ENCODE measurements at regions not wholly inside any gene's neighbourhood (a gene's known extent, or its start where the extent isn't known, plus 50 kb on each side); places are given as distances from the start of the nearest gene placed in this dataset.

- peaks cover 10% of the 10 kb centered on the region for H3K27me3 Mint-ChIP-seq
- ATAC-seq (no peak), DNase-seq (no peak)
- H3K4me3 Mint-ChIP-seq: no peak overlapping the region
- no peaks in the 10 kb centered on the region for H3K4me1 Mint-ChIP-seq
- no peaks in the 10 kb centered on the region for H3K9me3 Mint-ChIP-seq
- no peak overlapping the region for H3K27ac Mint-ChIP-seq
Measured at GRCh38 chr2:18384242-18384641, 176.2 kb downstream of the RDH14 start.

- Mint-ChIP-seq H3K4me3 (no peak overlapping the region), H3K27ac (no peak overlapping the region), H3K4me1 (no peaks in the 10 kb centered on the region), H3K27me3 (peaks cover 9% of the 10 kb centered on the region), H3K9me3 (no peaks in the 10 kb centered on the region)
- DNase-seq (no peak), ATAC-seq (no peak)
Measured at GRCh38 chr2:18381386-18381785, 179.1 kb downstream of the RDH14 start.

DNA sequence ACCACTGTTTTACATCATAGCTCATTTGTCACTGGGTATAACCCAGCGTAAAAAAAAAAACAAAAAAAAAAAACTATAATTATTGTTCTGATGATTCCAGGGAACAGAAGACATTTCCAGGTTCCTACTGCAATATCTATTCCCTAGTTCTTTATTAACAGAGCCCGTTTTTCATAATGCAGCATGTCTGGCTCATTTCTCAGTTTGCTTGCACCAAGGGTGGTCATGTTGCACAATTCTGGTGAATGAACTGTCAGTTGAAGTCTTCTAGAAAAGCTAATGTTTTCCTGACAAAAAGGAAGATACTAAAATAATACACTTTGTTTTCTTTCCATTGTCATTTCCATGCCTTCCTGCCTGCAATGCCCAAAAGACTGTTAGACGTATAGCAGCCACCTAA is 180.1 kb downstream of the RDH14 start:
- ATAC-seq: no peak
- H3K27ac Mint-ChIP-seq: no peak overlapping the region
- no peaks in the 10 kb centered on the region for H3K4me1 Mint-ChIP-seq
- H3K27me3 Mint-ChIP-seq: peaks cover 9% of the 10 kb centered on the region
- H3K9me3 Mint-ChIP-seq: no peaks in the 10 kb centered on the region
- no peak for DNase-seq
- H3K4me3 Mint-ChIP-seq: no peak overlapping the region

GRCh38 chr2:18379870-18380269 is 180.6 kb downstream of the RDH14 start:
- no peak overlapping the region for H3K27ac Mint-ChIP-seq
- no peak for ATAC-seq
- H3K27me3 Mint-ChIP-seq: peaks cover 9% of the 10 kb centered on the region

DNA sequence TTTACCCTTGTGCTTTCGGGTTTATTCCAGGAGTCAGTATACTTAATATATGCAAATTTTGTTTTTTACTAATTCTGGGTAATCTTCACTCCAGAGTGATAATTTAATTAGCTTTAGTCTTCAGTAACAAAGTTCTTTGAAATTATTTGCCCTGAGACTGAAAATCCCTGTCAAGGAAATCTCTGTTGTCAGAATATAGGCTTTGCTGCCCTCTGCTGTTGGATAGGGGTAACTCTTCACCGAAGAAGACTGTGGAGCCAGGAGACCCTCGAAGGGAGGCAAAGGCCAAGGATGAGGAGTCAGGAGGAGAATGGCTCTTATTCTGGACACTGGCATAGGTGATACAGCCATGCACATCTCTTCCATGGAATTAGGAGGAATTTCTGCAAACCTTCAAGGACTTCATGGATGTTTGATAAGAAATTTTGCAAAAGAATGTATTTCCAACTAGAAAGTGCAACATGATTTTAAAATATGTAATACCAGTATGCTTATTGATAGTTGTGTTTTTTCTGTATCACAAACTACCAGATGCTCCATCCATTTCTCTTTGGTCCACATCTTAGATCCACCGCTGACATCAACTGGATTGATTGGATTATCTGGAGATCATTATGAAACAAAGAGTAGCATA is 182.3 kb downstream of the RDH14 start:
- DNase-seq: peak; percentile 12 to 14
- H3K4me1 Mint-ChIP-seq: no peaks in the 10 kb centered on the region
- no peak for ATAC-seq
- H3K9me3 Mint-ChIP-seq: no peaks in the 10 kb centered on the region
- H3K27me3 Mint-ChIP-seq: peaks cover 9% of the 10 kb centered on the region
- no peak overlapping the region for H3K4me3 Mint-ChIP-seq
- no peak overlapping the region for H3K27ac Mint-ChIP-seq

More at GRCh38 chr2:18379870-18380269, 180.6 kb downstream of the RDH14 start:
- Mint-ChIP-seq H3K4me1 (no peaks in the 10 kb centered on the region), H3K4me3 (no peak overlapping the region), H3K9me3 (no peaks in the 10 kb centered on the region)
- DNase-seq: no peak

DNA sequence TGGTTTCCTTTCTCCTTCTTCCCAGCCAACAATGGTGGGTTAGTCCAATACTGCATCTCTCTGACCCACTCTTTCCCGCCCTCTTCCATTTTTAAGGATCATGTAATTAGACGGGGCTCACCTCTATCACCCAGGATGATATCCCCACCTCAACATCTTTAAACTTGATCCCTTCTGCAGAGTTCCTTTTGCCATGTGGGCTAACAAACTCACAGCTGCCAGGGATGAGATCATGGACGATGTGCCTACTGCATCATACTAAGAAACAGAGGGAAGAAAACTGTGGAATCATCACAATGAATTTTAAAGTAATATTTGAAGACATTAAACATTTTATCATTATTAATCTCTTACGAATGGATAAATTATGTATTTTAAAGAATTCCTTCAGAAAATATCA is 183.5 kb downstream of the RDH14 start:
- Mint-ChIP-seq H3K27ac (no peak overlapping the region), H3K9me3 (no peaks in the 10 kb centered on the region), H3K4me1 (no peaks in the 10 kb centered on the region), H3K27me3 (peaks cover 6% of the 10 kb centered on the region), H3K4me3 (no peak overlapping the region)
- ATAC-seq: no peak
- no peak for DNase-seq

GRCh38 chr2:18373664-18374063 is 186.8 kb downstream of the RDH14 start:
- DNase-seq: no peak
- Mint-ChIP-seq H3K9me3 (no peaks in the 10 kb centered on the region), H3K4me3 (no peak overlapping the region), H3K27ac (no peak overlapping the region), H3K27me3 (peaks cover 24% of the 10 kb centered on the region), H3K4me1 (no peaks in the 10 kb centered on the region)
- ATAC-seq: no peak

- H3K9me3 Mint-ChIP-seq: no peaks in the 10 kb centered on the region
- peak overlapping the region in 1 of 2 donors; percentile 21 for H3K27ac Mint-ChIP-seq
- H3K27me3 Mint-ChIP-seq: peaks cover 24% of the 10 kb centered on the region
- no peak for ATAC-seq
- no peak overlapping the region for H3K4me3 Mint-ChIP-seq
- no peaks in the 10 kb centered on the region for H3K4me1 Mint-ChIP-seq
- DNase-seq: no peak
Measured at GRCh38 chr2:18373081-18373480, 187.4 kb downstream of the RDH14 start.

GRCh38 chr2:18372641-18373040 is 187.8 kb downstream of the RDH14 start:
- DNase-seq (no peak), ATAC-seq (no peak)
- Mint-ChIP-seq H3K9me3 (no peaks in the 10 kb centered on the region), H3K4me3 (no peak overlapping the region), H3K4me1 (no peaks in the 10 kb centered on the region), H3K27me3 (peaks cover 24% of the 10 kb centered on the region), H3K27ac (no peak overlapping the region)

- Mint-ChIP-seq H3K27me3 (peaks cover 24% of the 10 kb centered on the region), H3K4me3 (no peak overlapping the region), H3K27ac (no peak overlapping the region), H3K9me3 (no peaks in the 10 kb centered on the region), H3K4me1 (no peaks in the 10 kb centered on the region)
- DNase-seq (no peak), ATAC-seq (no peak)
Measured at GRCh38 chr2:18369760-18370159, 190.7 kb downstream of the RDH14 start.

DNA sequence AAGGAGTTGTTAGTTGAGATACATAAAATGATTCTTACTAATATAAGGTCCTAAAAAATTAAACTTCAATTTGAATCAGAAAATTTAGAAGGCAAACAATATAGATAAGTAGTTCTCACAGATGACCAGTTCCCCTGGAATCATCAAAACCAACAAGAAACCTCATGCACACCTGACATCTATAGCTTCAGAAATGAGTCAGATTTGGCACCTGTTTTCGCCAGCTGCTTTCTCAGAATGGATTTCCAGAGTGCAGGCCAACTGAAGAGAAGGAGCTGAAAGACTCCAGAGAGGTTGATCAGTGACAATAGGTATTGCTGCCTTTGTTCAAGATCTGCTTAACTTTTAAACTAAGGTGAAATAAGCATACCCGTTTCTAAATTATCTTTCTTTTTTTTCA is 192.4 kb downstream of the RDH14 start:
- H3K27ac Mint-ChIP-seq: no peak overlapping the region
- no peaks in the 10 kb centered on the region for H3K9me3 Mint-ChIP-seq
- ATAC-seq (no peak), DNase-seq (no peak)
- H3K4me1 Mint-ChIP-seq: no peaks in the 10 kb centered on the region
- no peak overlapping the region for H3K4me3 Mint-ChIP-seq
- H3K27me3 Mint-ChIP-seq: peaks cover 23% of the 10 kb centered on the region

- no peak overlapping the region for H3K4me3 Mint-ChIP-seq
Measured at GRCh38 chr2:18365342-18365741, 195.1 kb downstream of the RDH14 start.

GRCh38 chr2:18363348-18363747 is 197.1 kb downstream of the RDH14 start:
- Mint-ChIP-seq H3K4me3 (no peak overlapping the region), H3K27ac (no peak overlapping the region), H3K27me3 (no peaks in the 10 kb centered on the region), H3K9me3 (no peaks in the 10 kb centered on the region), H3K4me1 (no peaks in the 10 kb centered on the region)
- ATAC-seq (no peak), DNase-seq (no peak)

More at GRCh38 chr2:18365342-18365741, 195.1 kb downstream of the RDH14 start:
- no peak for ATAC-seq
- H3K9me3 Mint-ChIP-seq: no peaks in the 10 kb centered on the region
- peaks cover 13% of the 10 kb centered on the region for H3K27me3 Mint-ChIP-seq
- no peak overlapping the region for H3K27ac Mint-ChIP-seq
- DNase-seq: no peak
- no peaks in the 10 kb centered on the region for H3K4me1 Mint-ChIP-seq

- Mint-ChIP-seq H3K27ac (no peak overlapping the region), H3K27me3 (no peaks in the 10 kb centered on the region), H3K4me3 (no peak overlapping the region), H3K9me3 (no peaks in the 10 kb centered on the region), H3K4me1 (no peaks in the 10 kb centered on the region)
- ATAC-seq (no peak), DNase-seq (no peak)
Measured at GRCh38 chr2:18362696-18363095, 197.8 kb downstream of the RDH14 start.

DNA sequence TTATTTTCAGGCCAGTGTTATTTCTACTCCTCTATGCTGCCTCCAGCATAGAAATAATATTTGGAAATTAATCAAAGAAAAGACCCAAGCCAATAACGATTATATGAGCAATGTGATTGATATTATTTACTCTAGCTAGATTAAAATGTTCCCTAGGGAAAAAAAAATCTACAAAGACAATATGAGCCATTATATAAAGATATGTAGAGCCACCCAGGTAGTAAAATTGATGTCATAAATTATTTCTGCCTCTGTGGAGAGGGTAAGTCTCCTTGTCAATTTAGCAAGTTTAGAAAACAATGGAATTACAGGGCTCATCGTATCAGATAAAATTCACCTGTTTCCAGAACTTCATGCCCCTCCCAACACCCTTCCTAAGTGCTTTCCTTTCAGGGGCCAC is 202.9 kb downstream of the RDH14 start:
- DNase-seq (no peak), ATAC-seq (no peak)
- Mint-ChIP-seq H3K27ac (no peak overlapping the region), H3K27me3 (no peaks in the 10 kb centered on the region), H3K4me3 (no peak overlapping the region), H3K4me1 (no peaks in the 10 kb centered on the region), H3K9me3 (no peaks in the 10 kb centered on the region)

DNA sequence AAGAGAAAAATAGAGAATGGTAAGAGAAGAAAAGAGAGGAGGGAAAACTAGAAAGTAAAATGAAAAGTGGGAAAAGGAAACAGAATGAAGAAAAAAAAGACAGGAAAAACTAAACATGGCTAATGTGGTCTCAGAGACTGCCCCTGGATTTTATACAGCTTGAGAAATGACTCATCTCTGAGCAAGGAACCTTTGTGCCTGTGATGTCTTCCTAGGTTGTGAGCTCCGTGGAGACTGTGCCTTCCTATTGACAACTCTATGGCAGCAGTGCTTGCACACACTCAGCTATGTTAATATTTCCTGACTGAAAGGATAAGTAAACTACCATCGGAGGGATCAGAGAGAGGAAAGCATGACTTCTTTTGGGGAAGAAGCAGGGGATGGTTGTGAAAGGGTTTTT is 203.8 kb downstream of the RDH14 start:
- Mint-ChIP-seq H3K4me1 (no peaks in the 10 kb centered on the region), H3K9me3 (no peaks in the 10 kb centered on the region), H3K27me3 (no peaks in the 10 kb centered on the region), H3K4me3 (no peak overlapping the region), H3K27ac (no peak overlapping the region)
- ATAC-seq: no peak
- DNase-seq: no peak

DNA sequence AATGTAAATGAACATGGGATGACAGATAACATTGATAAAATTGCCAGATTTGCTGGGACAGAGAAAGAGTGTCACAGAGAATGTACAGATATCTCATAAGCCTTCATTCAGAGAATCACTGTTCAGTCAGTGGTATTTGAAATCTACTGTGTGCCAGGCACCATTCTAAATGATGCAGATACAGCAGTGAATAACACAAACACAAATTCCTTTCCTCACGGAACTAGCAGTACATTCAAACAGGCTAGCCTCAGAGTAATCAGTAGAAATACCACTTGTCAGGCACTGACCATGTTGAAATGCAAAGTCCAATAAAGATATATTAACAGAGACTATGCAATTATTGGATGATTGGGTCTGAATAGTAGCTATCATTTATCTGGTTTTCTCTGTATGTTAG is 211.0 kb downstream of the RDH14 start:
- no peak for DNase-seq
- Mint-ChIP-seq H3K4me1 (no peaks in the 10 kb centered on the region), H3K9me3 (peaks cover 7 to 11% of the 10 kb centered on the region in 2 donors), H3K27ac (no peak overlapping the region), H3K4me3 (no peak overlapping the region), H3K27me3 (no peaks in the 10 kb centered on the region)
- ATAC-seq: no peak
